ENCODE measurements at regions not wholly inside any gene's neighbourhood (a gene's known extent, or its start where the extent isn't known, plus 50 kb on each side); places are given as distances from the start of the nearest gene placed in this dataset.

DNA sequence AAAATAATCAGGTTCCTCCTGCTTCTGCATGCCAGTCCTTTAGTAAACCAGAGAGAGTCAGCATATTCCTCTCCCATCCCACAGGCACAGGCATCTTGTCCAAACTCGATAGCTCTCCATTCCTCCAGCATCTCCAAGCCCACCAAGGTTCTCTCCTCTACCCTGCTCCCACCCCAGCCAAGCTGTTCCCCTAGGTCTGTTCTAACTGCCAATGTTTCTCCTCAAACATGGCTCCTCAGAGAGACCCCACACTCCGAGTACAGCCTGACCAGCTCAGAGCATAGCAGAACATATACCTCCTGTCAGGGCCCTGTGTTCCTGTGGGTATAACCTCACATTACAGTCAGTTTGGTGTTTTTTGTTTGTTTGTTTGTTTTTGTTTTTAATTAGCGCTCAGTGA, 177.8 kb downstream of the VEGFA start:
- ATAC-seq, result no peak
- DNase-seq, result no peak
- H3K4me1 Mint-ChIP-seq, result no peaks in the 10 kb centered on the region
- no peak overlapping the region for H3K4me3 Mint-ChIP-seq
- peaks cover 25% of the 10 kb centered on the region for H3K9me3 Mint-ChIP-seq
- H3K36me3 Mint-ChIP-seq (ENCODE audit: low read depth), result no peaks in the 10 kb centered on the region
- H3K27ac Mint-ChIP-seq, result no peak overlapping the region
- peaks cover 2% of the 10 kb centered on the region for H3K27me3 Mint-ChIP-seq

DNA sequence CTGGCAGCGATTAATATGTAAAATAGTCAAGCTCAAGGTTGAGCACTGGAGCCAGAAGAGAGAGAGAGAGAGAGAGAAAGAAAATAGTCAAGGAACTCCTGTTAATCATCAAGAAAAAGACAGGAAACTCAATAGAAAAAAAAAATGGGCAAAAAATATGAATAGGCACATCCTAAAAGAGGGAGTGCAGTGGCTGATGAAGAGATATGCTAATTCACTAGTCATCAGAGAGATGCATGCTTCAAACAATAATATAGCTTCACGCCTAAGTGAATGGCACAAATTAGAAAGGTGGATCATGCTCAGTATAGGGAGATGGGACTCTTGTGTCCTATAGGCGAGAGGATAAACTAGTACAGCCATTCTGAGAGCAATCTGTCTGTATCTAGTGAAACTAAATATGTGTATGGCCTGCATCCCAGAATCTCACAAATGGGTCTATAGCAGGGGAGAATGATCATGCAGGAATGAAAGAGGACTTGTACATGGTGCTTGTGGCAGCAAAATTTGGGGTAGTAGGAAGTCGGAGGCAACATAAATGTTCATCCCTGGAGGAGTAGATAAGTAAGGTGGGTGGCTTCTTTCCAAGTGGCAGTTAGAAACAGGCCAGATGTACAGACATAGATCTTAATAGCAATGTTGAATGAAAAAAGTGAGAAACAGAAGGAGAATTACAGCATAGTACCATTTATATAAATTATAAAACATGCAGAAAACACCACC, 176.8 kb downstream of the VEGFA start:
- Mint-ChIP-seq H3K36me3 (ENCODE audit: low read depth) (no peaks in the 10 kb centered on the region), H3K27ac (no peak overlapping the region), H3K9me3 (peaks cover 25% of the 10 kb centered on the region), H3K4me3 (no peak overlapping the region), H3K27me3 (no peaks in the 10 kb centered on the region), H3K4me1 (no peaks in the 10 kb centered on the region)
- ATAC-seq (no peak), DNase-seq (no peak)

DNA sequence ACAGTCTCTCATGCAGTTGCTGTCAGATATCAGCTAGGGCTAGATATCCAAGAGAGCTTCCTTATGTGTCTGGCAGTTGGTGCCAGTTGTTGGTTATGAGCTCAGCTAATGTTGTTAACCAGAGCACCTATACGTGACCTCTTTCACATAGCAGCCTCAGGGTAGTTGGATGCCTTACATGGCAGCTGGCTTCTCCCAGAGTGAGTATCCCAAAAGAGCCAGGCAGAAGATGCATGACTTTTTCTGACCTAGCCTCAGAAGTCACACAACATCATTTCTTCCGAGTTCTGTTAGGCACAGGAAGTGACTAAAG, 175.7 kb downstream of the VEGFA start:
- Mint-ChIP-seq H3K27me3 (no peaks in the 10 kb centered on the region), H3K36me3 (ENCODE audit: low read depth) (no peaks in the 10 kb centered on the region), H3K4me1 (no peaks in the 10 kb centered on the region), H3K9me3 (peaks cover 25% of the 10 kb centered on the region), H3K27ac (no peak overlapping the region), H3K4me3 (no peak overlapping the region)
- ATAC-seq (no peak), DNase-seq (no peak)

DNA sequence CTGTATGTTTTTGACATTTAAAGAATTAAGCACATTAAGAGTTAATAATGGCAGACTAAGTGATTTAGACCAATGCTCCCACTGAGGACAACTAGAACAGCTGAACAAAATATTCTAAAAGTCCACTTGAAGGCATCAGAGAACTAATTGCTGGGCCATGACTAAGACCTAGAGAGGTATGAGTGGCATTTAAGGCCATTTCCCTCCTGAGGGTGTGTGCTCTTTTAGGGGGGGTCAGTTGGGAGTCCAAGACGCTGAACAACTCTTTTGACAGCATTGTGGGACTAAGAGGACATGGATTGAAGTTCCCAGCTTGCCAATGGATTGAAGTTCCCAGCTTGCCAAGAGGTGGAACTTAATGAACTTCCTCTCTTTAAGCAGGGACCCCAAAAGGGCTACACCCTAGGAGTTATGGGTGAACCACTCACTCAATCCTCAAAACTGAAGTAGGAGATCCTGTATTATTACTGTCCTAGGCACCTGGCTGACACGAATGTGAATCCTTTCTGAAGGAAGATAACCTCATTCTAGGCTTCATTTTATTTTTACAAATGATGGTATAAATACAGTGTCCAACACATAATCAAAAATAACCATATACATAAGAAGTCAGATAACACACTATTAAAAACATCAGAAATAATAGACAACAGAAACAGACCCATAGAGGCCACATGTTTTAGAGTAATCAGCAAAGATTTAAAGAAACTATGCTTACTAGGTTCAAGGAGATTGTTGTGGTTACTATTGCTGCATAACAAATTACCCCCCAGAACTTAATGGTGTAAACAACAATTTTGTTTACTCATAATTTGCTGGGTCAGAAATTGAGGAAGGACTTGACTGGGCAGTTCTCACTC, 175.1 kb downstream of the VEGFA start:
- Mint-ChIP-seq H3K4me1 (no peaks in the 10 kb centered on the region), H3K27me3 (no peaks in the 10 kb centered on the region), H3K27ac (no peak overlapping the region), H3K9me3 (peaks cover 25% of the 10 kb centered on the region), H3K36me3 (ENCODE audit: low read depth) (no peaks in the 10 kb centered on the region), H3K4me3 (no peak overlapping the region)
- ATAC-seq (no peak), DNase-seq (no peak)

DNA sequence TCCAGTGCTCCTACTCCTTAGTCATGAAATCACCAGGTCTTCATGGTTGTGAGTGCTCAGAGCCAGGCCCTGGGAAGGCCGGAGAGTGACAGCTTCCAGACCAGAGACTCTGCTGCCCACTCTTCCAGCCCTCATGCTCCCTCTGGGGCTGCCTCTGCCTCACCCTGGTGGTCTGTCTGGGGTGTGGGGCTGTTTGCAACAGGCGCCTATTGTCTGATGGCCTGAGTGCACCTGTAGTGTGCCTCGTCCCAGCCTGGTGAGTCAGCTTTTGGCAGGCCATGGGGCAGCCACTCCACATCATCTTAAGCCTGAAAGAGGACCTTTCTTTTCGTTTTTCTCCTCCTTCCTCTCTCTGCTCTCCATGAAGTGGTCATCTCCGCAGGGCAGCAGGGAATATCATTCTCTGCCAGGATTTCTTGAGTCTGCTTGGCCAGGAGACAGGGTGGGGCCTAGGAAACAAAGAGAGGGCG, 173.8 kb downstream of the VEGFA start:
- Mint-ChIP-seq H3K27me3 (no peaks in the 10 kb centered on the region), H3K27ac (no peak overlapping the region), H3K4me1 (no peaks in the 10 kb centered on the region), H3K4me3 (no peak overlapping the region), H3K9me3 (peaks cover 25% of the 10 kb centered on the region), H3K36me3 (ENCODE audit: low read depth) (no peaks in the 10 kb centered on the region)
- ATAC-seq, result no peak
- DNase-seq, result no peak

DNA sequence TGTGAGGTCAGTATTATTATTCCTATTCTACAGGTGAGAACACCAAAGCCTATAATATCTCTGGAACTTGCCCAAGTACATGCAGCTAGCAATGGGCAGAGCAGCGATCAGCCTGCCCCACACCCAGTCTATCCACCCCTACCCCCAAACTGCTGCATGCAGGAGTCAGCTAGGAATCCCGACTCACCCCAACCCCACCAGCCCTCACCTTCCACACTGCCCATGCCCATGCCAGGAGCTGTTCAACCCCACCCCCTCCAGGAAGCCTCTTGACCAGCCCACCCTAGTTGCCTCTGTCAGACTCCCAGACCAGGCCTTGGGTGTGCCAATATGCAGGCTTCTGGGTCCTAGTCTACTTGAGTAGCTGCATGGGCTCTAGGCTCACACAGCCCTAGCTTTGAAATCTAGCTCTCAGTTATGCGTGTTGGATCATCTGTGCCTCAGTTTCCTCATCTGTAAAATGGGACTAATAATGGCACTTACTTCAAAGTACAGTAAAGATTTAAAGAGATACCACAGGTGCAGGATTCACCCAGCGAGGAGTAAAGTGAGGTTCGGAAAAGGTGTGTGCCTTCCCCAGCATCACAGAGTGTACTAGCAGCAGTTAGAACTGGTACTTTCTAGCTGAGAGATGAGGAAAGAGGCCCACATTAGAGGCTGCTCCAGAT, 173.2 kb downstream of the VEGFA start:
- DNase-seq (no peak), ATAC-seq (no peak)
- H3K4me3 Mint-ChIP-seq, result no peak overlapping the region
- peaks cover 25% of the 10 kb centered on the region for H3K9me3 Mint-ChIP-seq
- no peak overlapping the region for H3K27ac Mint-ChIP-seq
- no peaks in the 10 kb centered on the region for H3K27me3 Mint-ChIP-seq
- H3K36me3 Mint-ChIP-seq (ENCODE audit: low read depth), result no peaks in the 10 kb centered on the region
- no peaks in the 10 kb centered on the region for H3K4me1 Mint-ChIP-seq

DNA sequence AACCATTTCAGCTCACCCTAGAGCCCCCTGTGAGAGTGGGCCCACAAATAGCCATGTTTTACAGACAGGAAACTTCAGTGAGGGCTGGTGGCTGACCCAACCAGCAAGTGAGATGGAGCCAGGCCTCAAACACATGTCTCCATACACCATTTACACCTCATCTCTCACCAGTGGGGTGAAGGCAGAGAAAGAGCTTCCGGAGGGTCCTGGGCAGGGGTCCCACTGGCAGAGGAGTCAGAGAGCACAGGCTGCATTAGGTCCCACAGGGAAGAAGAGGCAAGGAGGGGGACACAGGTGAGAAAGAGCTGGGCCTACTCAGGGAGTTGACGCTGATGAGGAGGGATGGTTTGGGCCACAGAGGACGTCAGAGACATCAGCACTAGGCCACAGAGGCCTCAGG, 172.6 kb downstream of the VEGFA start:
- no peak for ATAC-seq
- Mint-ChIP-seq H3K4me1 (no peaks in the 10 kb centered on the region), H3K27me3 (no peaks in the 10 kb centered on the region), H3K27ac (no peak overlapping the region), H3K4me3 (no peak overlapping the region), H3K36me3 (ENCODE audit: low read depth) (no peaks in the 10 kb centered on the region), H3K9me3 (peaks cover 25% of the 10 kb centered on the region)
- no peak for DNase-seq

DNA sequence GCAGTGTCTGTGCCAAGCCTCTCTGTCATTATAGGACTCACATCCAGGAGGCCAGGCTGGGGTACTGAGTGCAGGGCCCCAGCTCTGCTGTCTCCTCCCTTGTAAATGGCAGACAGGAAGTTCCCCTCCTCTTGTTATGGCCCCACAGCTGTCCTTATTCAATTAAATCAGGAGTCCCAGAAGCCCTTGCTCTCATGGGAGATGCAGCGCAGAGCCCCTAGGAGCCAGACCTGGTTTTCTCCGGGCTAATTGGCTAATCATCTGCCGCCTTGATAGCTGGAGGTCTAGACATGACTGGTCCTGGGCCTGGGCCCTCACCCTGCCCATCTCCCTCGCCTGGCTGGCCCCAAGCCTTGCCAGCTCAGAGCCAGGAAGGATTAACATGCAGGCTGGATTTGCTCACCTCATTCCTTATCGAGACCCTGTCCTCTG, 172.0 kb downstream of the VEGFA start:
- no peak for ATAC-seq
- H3K27ac Mint-ChIP-seq, result no peak overlapping the region

DNA sequence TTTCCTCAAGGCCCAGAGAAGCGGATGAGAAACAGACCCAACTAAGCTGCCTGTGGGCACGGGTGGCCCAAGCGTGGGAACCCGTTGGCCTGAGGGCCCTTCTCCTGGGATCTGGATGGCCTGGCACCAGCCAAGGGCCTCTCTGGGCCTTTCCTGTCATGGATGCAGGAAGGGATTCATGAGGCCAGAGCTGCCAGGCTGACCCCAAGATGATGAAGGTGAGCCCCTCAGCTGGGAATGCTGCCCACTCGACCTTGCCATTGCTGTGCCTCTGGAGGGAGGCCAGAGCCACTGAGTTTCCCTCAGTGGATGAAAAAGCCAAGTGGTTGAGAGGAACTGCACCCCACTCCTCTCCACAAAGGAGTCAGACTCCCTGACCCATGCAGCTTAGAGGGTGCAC, 171.2 kb downstream of the VEGFA start:
- ATAC-seq, result no peak
- H3K36me3 Mint-ChIP-seq (ENCODE audit: low read depth), result no peaks in the 10 kb centered on the region
- H3K4me3 Mint-ChIP-seq, result no peak overlapping the region
- no peak for DNase-seq
- no peak overlapping the region for H3K27ac Mint-ChIP-seq
- peaks cover 15% of the 10 kb centered on the region for H3K9me3 Mint-ChIP-seq
- H3K27me3 Mint-ChIP-seq, result no peaks in the 10 kb centered on the region
- H3K4me1 Mint-ChIP-seq, result no peaks in the 10 kb centered on the region

More for the DNA sequence above, 172.0 kb downstream of the VEGFA start:
- DNase-seq, result no peak
- Mint-ChIP-seq H3K36me3 (ENCODE audit: low read depth) (no peaks in the 10 kb centered on the region), H3K9me3 (peaks cover 23% of the 10 kb centered on the region), H3K27me3 (no peaks in the 10 kb centered on the region), H3K4me3 (no peak overlapping the region), H3K4me1 (no peaks in the 10 kb centered on the region)

DNA sequence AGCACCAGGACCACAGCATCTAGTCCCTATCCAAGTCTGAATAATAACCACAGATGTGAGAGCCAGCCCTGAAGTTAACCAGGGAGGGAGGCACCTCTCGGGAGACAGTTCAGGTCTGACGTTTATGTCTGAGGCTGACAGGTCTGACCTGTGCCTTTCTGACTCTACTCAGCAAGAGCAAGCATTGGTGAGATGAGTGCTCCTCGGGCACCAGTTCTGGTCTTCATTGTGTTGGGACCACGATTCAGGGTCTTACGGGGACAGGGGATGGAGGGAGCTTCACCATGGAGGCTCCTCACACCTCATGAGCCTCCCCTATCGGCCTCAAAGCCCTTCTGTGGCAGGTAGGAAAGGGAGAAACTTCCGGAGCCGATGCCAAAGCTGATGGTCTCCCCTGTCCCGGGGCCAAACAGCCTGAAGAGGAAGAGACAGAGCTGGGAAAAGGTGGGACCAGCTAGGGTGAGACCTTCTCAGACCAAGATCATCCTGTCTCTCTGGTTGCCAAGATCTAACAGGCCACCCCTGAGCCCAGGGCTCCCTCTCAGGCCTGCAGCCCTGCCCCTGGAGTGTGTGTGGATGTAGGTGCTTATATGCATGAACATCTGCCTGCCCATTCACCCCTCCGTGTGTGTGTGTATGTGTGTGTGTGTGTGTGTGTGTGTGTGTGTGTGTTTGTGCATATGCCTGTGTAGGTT, 170.5 kb downstream of the VEGFA start:
- H3K27ac Mint-ChIP-seq, result no peak overlapping the region
- no peaks in the 10 kb centered on the region for H3K36me3 Mint-ChIP-seq (ENCODE audit: low read depth)
- H3K4me3 Mint-ChIP-seq, result no peak overlapping the region
- no peak for ATAC-seq
- no peaks in the 10 kb centered on the region for H3K27me3 Mint-ChIP-seq
- peaks cover 9% of the 10 kb centered on the region for H3K9me3 Mint-ChIP-seq
- no peaks in the 10 kb centered on the region for H3K4me1 Mint-ChIP-seq
- DNase-seq, result no peak

DNA sequence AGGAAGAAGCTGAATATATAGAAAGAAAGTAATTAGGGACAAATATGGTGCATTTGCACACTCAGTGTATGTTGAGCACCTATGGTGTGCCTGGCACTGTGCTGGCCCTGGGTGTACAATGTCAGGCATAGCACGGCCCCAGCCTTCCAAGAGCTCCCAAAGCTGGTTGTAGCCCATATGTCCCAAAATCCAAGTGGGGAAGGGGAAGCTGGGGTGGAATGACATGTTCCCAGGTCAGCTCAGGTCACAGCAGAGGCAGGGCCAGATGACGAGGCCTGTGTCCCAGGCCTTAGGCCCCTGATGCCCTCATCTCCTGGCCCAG, 170.0 kb downstream of the VEGFA start:
- no peaks in the 10 kb centered on the region for H3K27me3 Mint-ChIP-seq
- DNase-seq (no peak), ATAC-seq (no peak)
- H3K27ac Mint-ChIP-seq, result no peak overlapping the region
- peaks cover 4% of the 10 kb centered on the region for H3K9me3 Mint-ChIP-seq
- no peak overlapping the region for H3K4me3 Mint-ChIP-seq
- H3K36me3 Mint-ChIP-seq (ENCODE audit: low read depth), result no peaks in the 10 kb centered on the region
- no peaks in the 10 kb centered on the region for H3K4me1 Mint-ChIP-seq

DNA sequence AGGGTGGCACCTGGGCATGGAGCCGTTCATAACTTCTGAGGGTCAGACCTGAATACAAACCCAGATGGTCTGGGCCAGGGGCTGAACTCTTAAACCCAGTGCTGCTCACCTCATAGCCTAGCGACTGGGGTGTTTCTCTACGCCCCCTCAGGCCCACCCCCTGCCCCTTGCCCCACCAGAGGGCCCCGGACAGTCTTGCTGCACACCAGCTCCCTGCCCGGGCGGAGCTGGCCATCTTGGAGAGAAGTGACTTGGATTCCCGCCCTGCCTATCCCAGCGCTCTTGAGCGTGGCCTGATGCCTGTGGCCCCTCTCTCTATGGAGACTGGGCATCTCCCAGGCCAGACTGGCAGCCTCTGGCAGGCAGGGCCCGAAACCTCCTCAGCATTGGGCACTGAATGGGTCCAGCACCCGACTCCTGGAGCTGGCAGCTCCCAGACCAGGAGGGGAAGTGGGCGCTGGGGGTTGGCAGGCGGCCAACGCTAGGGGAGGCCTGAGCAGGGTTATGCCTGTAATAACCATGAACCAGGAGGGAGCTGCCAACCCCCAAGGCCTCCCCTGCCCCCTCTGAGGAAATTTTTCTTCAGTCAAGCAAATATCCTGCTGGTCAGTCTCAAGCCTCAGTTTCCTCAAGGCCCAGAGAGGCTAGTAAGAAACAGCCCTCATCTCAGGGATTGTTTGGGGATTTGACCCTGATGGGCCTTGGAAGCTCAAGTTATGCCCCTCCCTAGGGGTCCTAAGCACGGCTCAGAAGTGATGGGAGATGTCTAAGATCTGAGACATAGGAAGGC, 169.5 kb downstream of the VEGFA start:
- H3K4me3 Mint-ChIP-seq, result no peak overlapping the region
- DNase-seq (no peak), ATAC-seq (no peak)
- H3K27me3 Mint-ChIP-seq, result no peaks in the 10 kb centered on the region
- no peak overlapping the region for H3K27ac Mint-ChIP-seq
- peaks cover 3% of the 10 kb centered on the region for H3K9me3 Mint-ChIP-seq
- H3K4me1 Mint-ChIP-seq, result no peaks in the 10 kb centered on the region
- H3K36me3 Mint-ChIP-seq (ENCODE audit: low read depth), result no peaks in the 10 kb centered on the region

DNA sequence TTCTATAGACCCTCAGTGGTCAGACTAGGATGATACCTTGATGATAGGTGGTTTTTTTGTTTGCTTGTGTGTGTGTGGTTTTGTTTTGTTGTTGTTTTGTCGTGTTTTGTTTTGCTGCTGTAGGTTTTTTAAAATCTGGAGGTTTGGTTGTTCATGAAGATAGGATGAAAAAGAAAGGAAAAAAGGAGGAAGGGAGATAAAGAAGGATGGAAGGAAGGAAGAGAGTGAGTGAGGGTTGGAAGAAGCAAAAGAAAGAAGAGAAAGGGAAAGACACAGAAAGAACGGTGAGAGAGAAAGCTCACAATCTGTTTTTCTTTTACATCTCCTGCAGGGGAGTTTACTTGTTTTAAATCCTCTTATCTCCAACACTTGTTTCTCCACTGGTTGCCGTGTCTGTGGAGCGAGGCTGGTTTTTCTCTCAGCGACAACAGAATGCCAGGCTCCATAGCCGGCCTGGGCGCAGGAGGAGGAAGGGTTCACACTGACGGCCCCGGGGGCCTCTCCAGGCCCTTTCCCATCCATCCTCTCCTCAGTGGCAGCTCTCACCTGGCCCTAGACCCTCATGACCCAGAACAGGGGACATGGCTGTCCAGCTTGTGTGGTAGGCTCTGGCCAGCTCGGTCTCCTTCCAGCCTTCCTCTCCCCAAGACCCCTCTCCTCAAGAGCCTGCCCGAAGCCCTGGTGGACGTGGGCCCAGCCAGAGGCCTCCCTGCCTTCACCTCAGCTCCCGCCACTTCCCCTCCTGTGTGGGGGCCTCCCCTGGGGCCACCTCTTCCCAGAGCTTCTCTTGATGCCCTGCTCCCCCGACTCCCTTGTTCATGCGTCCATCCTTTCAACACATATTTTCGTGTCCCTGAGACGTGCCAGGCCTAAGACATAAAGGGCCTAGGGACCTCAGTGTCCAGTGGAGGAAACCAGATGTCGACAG, 168.4 kb downstream of the VEGFA start:
- no peak overlapping the region for H3K27ac Mint-ChIP-seq
- H3K36me3 Mint-ChIP-seq (ENCODE audit: low read depth), result no peaks in the 10 kb centered on the region
- no peaks in the 10 kb centered on the region for H3K27me3 Mint-ChIP-seq
- H3K9me3 Mint-ChIP-seq, result no peaks in the 10 kb centered on the region
- no peak for ATAC-seq
- H3K4me1 Mint-ChIP-seq, result no peaks in the 10 kb centered on the region
- no peak for DNase-seq
- no peak overlapping the region for H3K4me3 Mint-ChIP-seq
